Stomach (tissue), 4 donors: ENCODE measurements at regions not wholly inside any gene's neighbourhood (a gene's known extent, or its start where the extent isn't known, plus 50 kb on each side); places are given as distances from the start of the nearest gene placed in this dataset.

Experiments used
- EP300 ChIP-seq: sonication (generic); formaldehyde crosslinking; IDR thresholded peaks from one replicate; pipeline ENCODE4 v1.6.1; 2017; ENCODE audit warnings: antibody characterized with exemption
- POLR2A ChIP-seq, 4 donors: fragments of 450-650 bp; IDR thresholded peaks; one replicate each; pipeline ENCODE4 v1.6.1; 2016; ENCODE audit warnings: antibody characterized with exemption in 4 of 4, control low read depth in 2 of 4, mild to moderate bottlenecking in 1 of 4, moderate library complexity in 1 of 4
- TF ChIP-seq, protein P1 (sequence below), 7 experiments: fragments of 450-650 bp in 4 of 7; fragments of 200-600 bp in 3 of 7; sonication (generic) in 3 of 7; IDR thresholded peaks; one replicate each; pipeline ENCODE4 v1.5.1; 2016 to 2019; ENCODE audit warnings: antibody characterized with exemption in 7 of 7, control low read depth in 2 of 7, mild to moderate bottlenecking in 1 of 7

GRCh38 chr22:44381761-44382115, 69.0 kb upstream of the SHISAL1 start:
- TF ChIP-seq, protein P1, sequence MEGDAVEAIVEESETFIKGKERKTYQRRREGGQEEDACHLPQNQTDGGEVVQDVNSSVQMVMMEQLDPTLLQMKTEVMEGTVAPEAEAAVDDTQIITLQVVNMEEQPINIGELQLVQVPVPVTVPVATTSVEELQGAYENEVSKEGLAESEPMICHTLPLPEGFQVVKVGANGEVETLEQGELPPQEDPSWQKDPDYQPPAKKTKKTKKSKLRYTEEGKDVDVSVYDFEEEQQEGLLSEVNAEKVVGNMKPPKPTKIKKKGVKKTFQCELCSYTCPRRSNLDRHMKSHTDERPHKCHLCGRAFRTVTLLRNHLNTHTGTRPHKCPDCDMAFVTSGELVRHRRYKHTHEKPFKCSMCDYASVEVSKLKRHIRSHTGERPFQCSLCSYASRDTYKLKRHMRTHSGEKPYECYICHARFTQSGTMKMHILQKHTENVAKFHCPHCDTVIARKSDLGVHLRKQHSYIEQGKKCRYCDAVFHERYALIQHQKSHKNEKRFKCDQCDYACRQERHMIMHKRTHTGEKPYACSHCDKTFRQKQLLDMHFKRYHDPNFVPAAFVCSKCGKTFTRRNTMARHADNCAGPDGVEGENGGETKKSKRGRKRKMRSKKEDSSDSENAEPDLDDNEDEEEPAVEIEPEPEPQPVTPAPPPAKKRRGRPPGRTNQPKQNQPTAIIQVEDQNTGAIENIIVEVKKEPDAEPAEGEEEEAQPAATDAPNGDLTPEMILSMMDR (IDR thresholded peaks at IDR 0.05) = no peak
- TF ChIP-seq POLR2A (IDR thresholded peaks at IDR 0.05) (no peak), EP300 (no peak)
